PC-9 (cell line): ENCODE measurements at regions not wholly inside any gene's neighbourhood (a gene's known extent, or its start where the extent isn't known, plus 50 kb on each side); places are given as distances from the start of the nearest gene placed in this dataset.

ENCODE experiments used
- CTCF ChIP-seq: fragments of 200-600 bp; sonication (generic); conservative IDR thresholded peaks from 2 replicates; pipeline ENCODE4 v1.6.1; 2017; ENCODE audit warnings: mixed run types, antibody characterized with exemption, mild to moderate bottlenecking, moderate library complexity
- EZH2 ChIP-seq: fragments of 200-600 bp; sonication (generic); IDR thresholded peaks from 2 replicates; pipeline ENCODE4 v1.8.0; 2017; ENCODE audit warnings: antibody characterized with exemption, low read depth

GRCh38 chr14:56471056-56471455 lies 108.5 kb upstream of the TMEM260 start:
- TF ChIP-seq CTCF = no peak
- TF ChIP-seq EZH2 = no peak
